ENCODE measurements at regions not wholly inside any gene's neighbourhood (a gene's known extent, or its start where the extent isn't known, plus 50 kb on each side); places are given as distances from the start of the nearest gene placed in this dataset.

- Mint-ChIP-seq H3K27me3 (ENCODE audit: low read depth, unreplicated experiment) (peaks cover 7% of the 10 kb centered on the region), H3K4me1 (ENCODE audit: low read depth, unreplicated experiment) (no peaks in the 10 kb centered on the region), H3K4me3 (ENCODE audit: unreplicated experiment) (no peak overlapping the region), H3K36me3 (ENCODE audit: low read depth, unreplicated experiment) (no peaks in the 10 kb centered on the region), H3K9me3 (ENCODE audit: unreplicated experiment) (peaks cover 2% of the 10 kb centered on the region), H3K27ac (ENCODE audit: unreplicated experiment) (no peak overlapping the region)
- Histone ChIP-seq H3K9ac (ENCODE audit: low read length) (no peak overlapping the region), H4K20me1 (ENCODE audit: insufficient read depth, low read length) (no peaks in the 10 kb centered on the region), H3K4me2 (ENCODE audit: low read length) (no peak overlapping the region), H3K4me3 (ENCODE audit: insufficient read depth, low read depth, low read length) (no peak overlapping the region), H3K36me3 (ENCODE audit: insufficient read depth, low read length) (no peaks in the 10 kb centered on the region), H3K79me2 (ENCODE audit: insufficient read depth, low read length) (no peaks in the 10 kb centered on the region), H3K27me3 (ENCODE audit: insufficient read depth, low read length) (no peaks in the 10 kb centered on the region), H3K4me1 (ENCODE audit: insufficient read depth, low read length) (no peaks in the 10 kb centered on the region), H3K27ac (ENCODE audit: low read depth, low read length) (no peak overlapping the region), H2AFZ (ENCODE audit: low read depth, low read length) (no peak overlapping the region), H3K9me3 (ENCODE audit: insufficient read depth, low read depth, low read length) (peaks cover 7% of the 10 kb centered on the region)
- DNase-seq (ENCODE audit: low read depth) (no peak), FAIRE-seq (no peak)
- TF ChIP-seq CTCF (IDR thresholded peaks at IDR 0.05; ENCODE audit: insufficient read depth, low read depth, low read length) (no peak), EZH2 (IDR thresholded peaks at IDR 0.05; ENCODE audit: insufficient read depth, low read length) (no peak)
These were observed 182.5 kb downstream of the VRK1 start for GRCh38 chr14:96979611-96980074.

GRCh38 chr14:96980835-96981234 is 183.7 kb downstream of the VRK1 start:
- TF ChIP-seq CTCF (IDR thresholded peaks at IDR 0.05; ENCODE audit: insufficient read depth, low read depth, low read length) (no peak), EZH2 (IDR thresholded peaks at IDR 0.05; ENCODE audit: insufficient read depth, low read length) (no peak)
- no peak overlapping the region for H3K9ac ChIP-seq (ENCODE audit: low read length)
- H3K9me3 Mint-ChIP-seq (ENCODE audit: unreplicated experiment), result no peaks in the 10 kb centered on the region
- H3K27me3 ChIP-seq (ENCODE audit: insufficient read depth, low read length), result no peaks in the 10 kb centered on the region
- H3K4me1 ChIP-seq (ENCODE audit: insufficient read depth, low read length), result no peaks in the 10 kb centered on the region
- H3K27me3 Mint-ChIP-seq (ENCODE audit: low read depth, unreplicated experiment), result peaks cover 7% of the 10 kb centered on the region
- peaks cover 7% of the 10 kb centered on the region for H3K9me3 ChIP-seq (ENCODE audit: insufficient read depth, low read depth, low read length)
- H2AFZ ChIP-seq (ENCODE audit: low read depth, low read length), result no peak overlapping the region
- DNase-seq (ENCODE audit: low read depth) (no peak), FAIRE-seq (no peak)
- H3K4me3 ChIP-seq (ENCODE audit: insufficient read depth, low read depth, low read length), result no peak overlapping the region
- H3K36me3 ChIP-seq (ENCODE audit: insufficient read depth, low read length), result no peaks in the 10 kb centered on the region
- H3K27ac ChIP-seq (ENCODE audit: low read depth, low read length), result no peak overlapping the region
- H3K27ac Mint-ChIP-seq (ENCODE audit: unreplicated experiment), result no peak overlapping the region
- H3K4me3 Mint-ChIP-seq (ENCODE audit: unreplicated experiment), result no peak overlapping the region
- H3K36me3 Mint-ChIP-seq (ENCODE audit: low read depth, unreplicated experiment), result no peaks in the 10 kb centered on the region
- no peaks in the 10 kb centered on the region for H3K79me2 ChIP-seq (ENCODE audit: insufficient read depth, low read length)
- H3K4me1 Mint-ChIP-seq (ENCODE audit: low read depth, unreplicated experiment), result no peaks in the 10 kb centered on the region
- no peaks in the 10 kb centered on the region for H4K20me1 ChIP-seq (ENCODE audit: insufficient read depth, low read length)
- H3K4me2 ChIP-seq (ENCODE audit: low read length), result no peak overlapping the region

GRCh38 chr14:96986256-96987085 is 189.3 kb downstream of the VRK1 start:
- H3K27ac Mint-ChIP-seq (ENCODE audit: unreplicated experiment), result no peak overlapping the region

More at GRCh38 chr14:96986256-96987085, 189.3 kb downstream of the VRK1 start:
- no peaks in the 10 kb centered on the region for H3K36me3 ChIP-seq (ENCODE audit: insufficient read depth, low read length)
- Mint-ChIP-seq H3K27me3 (ENCODE audit: low read depth, unreplicated experiment) (peaks cover 9% of the 10 kb centered on the region), H3K9me3 (ENCODE audit: unreplicated experiment) (peaks cover 4% of the 10 kb centered on the region), H3K4me3 (ENCODE audit: unreplicated experiment) (no peak overlapping the region), H3K4me1 (ENCODE audit: low read depth, unreplicated experiment) (no peaks in the 10 kb centered on the region), H3K36me3 (ENCODE audit: low read depth, unreplicated experiment) (no peaks in the 10 kb centered on the region)
- TF ChIP-seq EZH2 (IDR thresholded peaks at IDR 0.05; ENCODE audit: insufficient read depth, low read length), result no peak
- no peak for TF ChIP-seq CTCF (IDR thresholded peaks at IDR 0.05; ENCODE audit: insufficient read depth, low read depth, low read length)
- no peaks in the 10 kb centered on the region for H3K4me1 ChIP-seq (ENCODE audit: insufficient read depth, low read length)
- no peaks in the 10 kb centered on the region for H3K27me3 ChIP-seq (ENCODE audit: insufficient read depth, low read length)
- no peaks in the 10 kb centered on the region for H3K79me2 ChIP-seq (ENCODE audit: insufficient read depth, low read length)
- H3K9ac ChIP-seq (ENCODE audit: low read length), result no peak overlapping the region
- no peak overlapping the region for H3K27ac ChIP-seq (ENCODE audit: low read depth, low read length)
- no peak overlapping the region for H3K4me3 ChIP-seq (ENCODE audit: insufficient read depth, low read depth, low read length)
- DNase-seq (ENCODE audit: low read depth) (no peak), FAIRE-seq (no peak)
- no peaks in the 10 kb centered on the region for H4K20me1 ChIP-seq (ENCODE audit: insufficient read depth, low read length)
- no peak overlapping the region for H2AFZ ChIP-seq (ENCODE audit: low read depth, low read length)
- H3K9me3 ChIP-seq (ENCODE audit: insufficient read depth, low read depth, low read length), result peaks cover 9% of the 10 kb centered on the region
- H3K4me2 ChIP-seq (ENCODE audit: low read length), result no peak overlapping the region

Data from astrocyte (in vitro differentiated cells and primary cell).